GM21381 (cell line): ENCODE measurements at regions not wholly inside any gene's neighbourhood (a gene's known extent, or its start where the extent isn't known, plus 50 kb on each side); places are given as distances from the start of the nearest gene placed in this dataset.

Source experiments
- ATAC-seq: cut with Tn5 transposase; IDR thresholded peaks from one replicate; pipeline ENCODE4 v1.9.1; 2021; ENCODE audit warnings: mild to moderate bottlenecking, moderate library complexity; ENCODE audit not compliant: unreplicated experiment

- no peak for ATAC-seq
Measured at GRCh38 chr13:74622284-74622683, 488.1 kb upstream of the KLF12 start.

- no peak for ATAC-seq
Measured at GRCh38 chr13:74620711-74621110, 486.5 kb upstream of the KLF12 start.

- no peak for ATAC-seq
Measured at GRCh38 chr13:74620308-74620707, 486.1 kb upstream of the KLF12 start.

- no peak for ATAC-seq
Measured at GRCh38 chr13:74597526-74597925, 463.3 kb upstream of the KLF12 start.

GRCh38 chr13:74596691-74597090, 462.5 kb upstream of the KLF12 start:
- no peak for ATAC-seq

- ATAC-seq = no peak
Measured at GRCh38 chr13:74593688-74594087, 459.5 kb upstream of the KLF12 start.

GRCh38 chr13:74586847-74587246, 452.6 kb upstream of the KLF12 start:
- no peak for ATAC-seq

- no peak for ATAC-seq
Measured at GRCh38 chr13:74576420-74576819, 442.2 kb upstream of the KLF12 start.

- ATAC-seq = peak; percentile 71
Measured at GRCh38 chr13:74575729-74576125, 441.5 kb upstream of the KLF12 start.

GRCh38 chr13:74574964-74575728, 440.9 kb upstream of the KLF12 start:
- no peak for ATAC-seq

- no peak for ATAC-seq
Measured at GRCh38 chr13:74573654-74574053, 439.4 kb upstream of the KLF12 start.

GRCh38 chr13:74571811-74572210, 437.6 kb upstream of the KLF12 start:
- ATAC-seq = no peak

GRCh38 chr13:74570834-74571233, 436.6 kb upstream of the KLF12 start:
- ATAC-seq = no peak

- ATAC-seq = no peak
Measured at GRCh38 chr13:74570046-74570445, 435.8 kb upstream of the KLF12 start.

GRCh38 chr13:74569251-74569650, 435.0 kb upstream of the KLF12 start:
- no peak for ATAC-seq

GRCh38 chr13:74567485-74567884, 433.3 kb upstream of the KLF12 start:
- no peak for ATAC-seq

- ATAC-seq = no peak
Measured at GRCh38 chr13:74562381-74562780, 428.2 kb upstream of the KLF12 start.

- ATAC-seq = no peak
Measured at GRCh38 chr13:74561155-74561554, 427.0 kb upstream of the KLF12 start.

GRCh38 chr13:74560325-74560724, 426.1 kb upstream of the KLF12 start:
- peak; percentile 82 for ATAC-seq

- ATAC-seq = no peak
Measured at GRCh38 chr13:74557870-74558269, 423.7 kb upstream of the KLF12 start.

GRCh38 chr13:74555651-74556420, 421.6 kb upstream of the KLF12 start:
- ATAC-seq = no peak

- ATAC-seq = no peak
Measured at GRCh38 chr13:74555276-74555625, 421.0 kb upstream of the KLF12 start.
